HG02981 (cell line): ENCODE measurements at regions not wholly inside any gene's neighbourhood (a gene's known extent, or its start where the extent isn't known, plus 50 kb on each side); places are given as distances from the start of the nearest gene placed in this dataset.
A peak's percentile ranks its signal among the peaks of the same experiment; 100 is the strongest.
"Not testable (repeated sequence)": the region's sequence is repeated elsewhere in the genome, so short reads cannot be mapped to it uniquely, and the experiment has no call there.

Source experiments
- ATAC-seq: cut with Tn5 transposase; IDR thresholded peaks from one replicate; pipeline ENCODE4 v1.9.1; 2021; ENCODE audit warnings: mild to moderate bottlenecking, moderate library complexity; ENCODE audit not compliant: unreplicated experiment

GRCh38 chr13:71218960-71219359 is 648.0 kb downstream of the DACH1 start:
- ATAC-seq, result no peak

GRCh38 chr13:71217827-71218226 is 649.2 kb downstream of the DACH1 start:
- no peak for ATAC-seq

GRCh38 chr13:71214821-71215220 is 652.2 kb downstream of the DACH1 start:
- ATAC-seq, result no peak

- ATAC-seq, result no peak
Measured at GRCh38 chr13:71214357-71214756, 652.6 kb downstream of the DACH1 start.

GRCh38 chr13:71213252-71213821 is 653.7 kb downstream of the DACH1 start:
- peak; percentile 59 for ATAC-seq

- no peak for ATAC-seq
Measured at GRCh38 chr13:71210861-71211260, 656.1 kb downstream of the DACH1 start.

GRCh38 chr13:71209217-71209616 is 657.8 kb downstream of the DACH1 start:
- no peak for ATAC-seq

- ATAC-seq, result not testable (repeated sequence)
Measured at GRCh38 chr13:71184583-71184982, 682.4 kb downstream of the DACH1 start.

GRCh38 chr13:71183352-71183751 is 683.7 kb downstream of the DACH1 start:
- not testable (repeated sequence) for ATAC-seq

- ATAC-seq, result no peak
Measured at GRCh38 chr13:71171740-71172139, 695.3 kb downstream of the DACH1 start.

GRCh38 chr13:71169180-71169579 is 697.8 kb downstream of the DACH1 start:
- no peak for ATAC-seq

- no peak for ATAC-seq
Measured at GRCh38 chr13:71156550-71156949, 710.5 kb downstream of the DACH1 start.

- no peak for ATAC-seq
Measured at GRCh38 chr13:71149498-71150363, 717.3 kb downstream of the DACH1 start.

- no peak for ATAC-seq
Measured at GRCh38 chr13:71149046-71149445, 718.0 kb downstream of the DACH1 start.

GRCh38 chr13:71148396-71148795 is 718.6 kb downstream of the DACH1 start:
- no peak for ATAC-seq

- no peak for ATAC-seq
Measured at GRCh38 chr13:71144883-71145282, 722.1 kb downstream of the DACH1 start.

GRCh38 chr13:71137101-71137500 is 729.9 kb downstream of the DACH1 start:
- ATAC-seq, result no peak

- ATAC-seq, result no peak
Measured at GRCh38 chr13:71124230-71124629, 742.8 kb downstream of the DACH1 start.

GRCh38 chr13:71118779-71119364 is 748.1 kb downstream of the DACH1 start:
- ATAC-seq, result no peak

GRCh38 chr13:71117920-71118319 is 749.1 kb downstream of the DACH1 start:
- no peak for ATAC-seq

- ATAC-seq, result no peak
Measured at GRCh38 chr13:71115301-71115700, 751.7 kb downstream of the DACH1 start.

- ATAC-seq, result no peak
Measured at GRCh38 chr13:71096421-71096820, 770.6 kb downstream of the DACH1 start.
